CD4-positive, alpha-beta T cell (primary cell): ENCODE measurements at regions not wholly inside any gene's neighbourhood (a gene's known extent, or its start where the extent isn't known, plus 50 kb on each side); places are given as distances from the start of the nearest gene placed in this dataset.

Source experiments
- ATAC-seq: fragments of 200-7000 bp; cut with Tn5 transposase; one replicate; pipeline ENCODE4 v1.10.0; 2022; ENCODE audit warnings: mild to moderate bottlenecking; ENCODE audit not compliant: poor library complexity
- CTCF ChIA-PET: fragments of 350-600 bp; sonication (Branson Sonifier 250); formaldehyde crosslinking; loops from one replicate; lab custom pipeline; 2021; ENCODE audit warnings: antibody characterized with exemption, inconsistent platforms; lab: Charles Lee
- POLR2A ChIA-PET: fragments of 350-600 bp; sonication (Branson Sonifier 250); formaldehyde crosslinking; loops from one replicate; lab custom pipeline; 2021; ENCODE audit warnings: antibody characterized with exemption, inconsistent platforms; lab: Charles Lee
- DNase-seq, 14 experiments: peaks; one replicate each; pipeline ENCODE4 v3.0.0-alpha.2; 2013 to 2020; ENCODE audit warnings: mixed read lengths in 2 of 14
- H3K27ac ChIP-seq, 2 donors: one replicate each; pipeline versions ENCODE4 v1.5.1 to v1.7.0; 2013; ENCODE audit warnings: low read length in 2 of 2, low read depth in 1 of 2, mild to moderate bottlenecking in 1 of 2
- H3K27me3 ChIP-seq, 2 experiments: 1 replicate in 1 of 2; 2 replicates in 1 of 2; pipeline versions ENCODE4 v1.6.1 to v1.7.0; 2013; ENCODE audit warnings: low read length in 2 of 2, control low read depth in 1 of 2, mild to moderate bottlenecking in 1 of 2, moderate library complexity in 1 of 2; ENCODE audit not compliant: insufficient read depth in 2 of 2, control insufficient read depth in 1 of 2
- H3K36me3 ChIP-seq: one replicate; pipeline ENCODE4 v1.6.1; 2013; ENCODE audit warnings: low read length, control low read depth; ENCODE audit not compliant: insufficient read depth
- H3K4me1 ChIP-seq: one replicate; pipeline ENCODE4 v1.6.1; 2013; ENCODE audit warnings: low read length, control low read depth; ENCODE audit not compliant: insufficient read depth
- H3K4me3 ChIP-seq: one replicate; pipeline ENCODE4 v1.5.1; 2013; ENCODE audit warnings: mild to moderate bottlenecking, low read length, moderate library complexity
- H3K9me3 ChIP-seq, 2 experiments: 1 replicate in 1 of 2; 2 replicates in 1 of 2; pipeline versions ENCODE4 v1.6.1 to v1.7.0; 2013; ENCODE audit warnings: low read length in 2 of 2, mild to moderate bottlenecking in 2 of 2, control low read depth in 1 of 2, moderate library complexity in 1 of 2; ENCODE audit not compliant: control insufficient read depth in 1 of 2, insufficient read depth in 1 of 2
- H3K27ac Mint-ChIP-seq: one replicate; pipeline ENCODE4 v1.8.0; 2020; ENCODE audit warnings: mixed read lengths
- H3K27me3 Mint-ChIP-seq: one replicate; pipeline ENCODE4 v1.8.0; 2021; ENCODE audit warnings: mixed read lengths
- H3K36me3 Mint-ChIP-seq: one replicate; pipeline ENCODE4 v1.8.0; 2021; ENCODE audit warnings: low read depth, mixed read lengths
- H3K4me1 Mint-ChIP-seq: one replicate; pipeline ENCODE4 v1.8.0; 2021; ENCODE audit warnings: low read depth, mixed read lengths
- H3K4me3 Mint-ChIP-seq: one replicate; pipeline ENCODE4 v1.8.0; 2020; ENCODE audit warnings: mild to moderate bottlenecking, mixed read lengths
- H3K9me3 Mint-ChIP-seq: one replicate; pipeline ENCODE4 v1.8.0; 2020; ENCODE audit warnings: mixed read lengths
- CTCF ChIP-seq: fragments of 200-600 bp; IDR thresholded peaks from one replicate; pipeline ENCODE4 v1.8.0; 2022; ENCODE audit warnings: antibody characterized with exemption, mild to moderate bottlenecking
- intact Hi-C, 2 experiments: fragments of 100-400 bp; cut with DNase I in 1 of 2; cut with micrococcal nuclease in 1 of 2; formaldehyde crosslinking; loops; one replicate each; pipeline versions ENCODE4 v1.15.1 to v1.9.0; 2023 to 2025; cut with DNase I, micrococcal nuclease

GRCh38 chr2:7289697-7290096 is 372.5 kb downstream of the RNF144A start:
- Mint-ChIP-seq H3K4me3 (no peak overlapping the region), H3K27me3 (no peaks in the 10 kb centered on the region), H3K9me3 (no peaks in the 10 kb centered on the region), H3K4me1 (no peaks in the 10 kb centered on the region), H3K36me3 (no peaks in the 10 kb centered on the region), H3K27ac (no peak overlapping the region)
- CTCF ChIA-PET: no interaction called here
- POLR2A ChIA-PET: no interaction called here
- H3K4me1 ChIP-seq: no peaks in the 10 kb centered on the region
- no peak for TF ChIP-seq CTCF
- H3K27me3 ChIP-seq: no peaks in the 10 kb centered on the region
- ATAC-seq (no peak), DNase-seq (no peak)
- intact Hi-C loops: no loop called here
- no peaks in the 10 kb centered on the region for H3K9me3 ChIP-seq
- H3K4me3 ChIP-seq: no peak overlapping the region
- H3K27ac ChIP-seq: no peak overlapping the region
- no peaks in the 10 kb centered on the region for H3K36me3 ChIP-seq

- H3K4me3 Mint-ChIP-seq: no peak overlapping the region
- CTCF ChIA-PET: interaction anchor here (1.5 kb wide), 1 partner anchor 25 kb away, joined by 3 read pairs; no protein-coding TSS in a partner anchor
- TF ChIP-seq CTCF: no peak
- H3K27me3 Mint-ChIP-seq: no peaks in the 10 kb centered on the region
- no peak overlapping the region for H3K27ac ChIP-seq
- POLR2A ChIA-PET: no interaction called here
- H3K36me3 Mint-ChIP-seq: no peaks in the 10 kb centered on the region
- DNase-seq (no peak), ATAC-seq (no peak)
- H3K27ac Mint-ChIP-seq: no peak overlapping the region
- H3K4me1 ChIP-seq: no peaks in the 10 kb centered on the region
- H3K4me1 Mint-ChIP-seq: no peaks in the 10 kb centered on the region
- H3K36me3 ChIP-seq: no peaks in the 10 kb centered on the region
- H3K9me3 Mint-ChIP-seq: no peaks in the 10 kb centered on the region
- no peak overlapping the region for H3K4me3 ChIP-seq
- intact Hi-C loops: no loop called here
- no peaks in the 10 kb centered on the region for H3K9me3 ChIP-seq
- no peaks in the 10 kb centered on the region for H3K27me3 ChIP-seq
These were observed 375.0 kb downstream of the RNF144A start for GRCh38 chr2:7292154-7292691.

- no peak overlapping the region for H3K4me3 ChIP-seq
- ATAC-seq: no peak
- TF ChIP-seq CTCF: no peak
- no peak overlapping the region for H3K27ac Mint-ChIP-seq
- no peaks in the 10 kb centered on the region for H3K4me1 Mint-ChIP-seq
- no peaks in the 10 kb centered on the region for H3K36me3 ChIP-seq
- no peaks in the 10 kb centered on the region for H3K27me3 ChIP-seq
- CTCF ChIA-PET: no interaction called here
- H3K9me3 Mint-ChIP-seq: no peaks in the 10 kb centered on the region
- H3K27me3 Mint-ChIP-seq: no peaks in the 10 kb centered on the region
- H3K4me3 Mint-ChIP-seq: no peak overlapping the region
- POLR2A ChIA-PET: no interaction called here
- no peak for DNase-seq
- intact Hi-C loops: no loop called here
- no peaks in the 10 kb centered on the region for H3K4me1 ChIP-seq
- H3K36me3 Mint-ChIP-seq: no peaks in the 10 kb centered on the region
- H3K9me3 ChIP-seq: no peaks in the 10 kb centered on the region
- no peak overlapping the region for H3K27ac ChIP-seq
These were observed 392.4 kb downstream of the RNF144A start for GRCh38 chr2:7309582-7309981.
